Left ventricle myocardium inferior (tissue), 1 donor: ENCODE measurements at regions not wholly inside any gene's neighbourhood (a gene's known extent, or its start where the extent isn't known, plus 50 kb on each side); places are given as distances from the start of the nearest gene placed in this dataset.

Experiments
- DNase-seq: peaks from one replicate; pipeline ENCODE4 v3.0.0-alpha.2; 2020
- H3K27ac ChIP-seq: fragments of 200-600 bp; replicated peaks from 2 replicates; pipeline ENCODE4 v1.8.0; 2021
- H3K27me3 ChIP-seq: fragments of 200-600 bp; 2 replicates; pipeline ENCODE4 v1.8.0; 2021; ENCODE audit warnings: low read depth
- H3K36me3 ChIP-seq: fragments of 200-600 bp; 2 replicates; pipeline ENCODE4 v1.8.0; 2021
- H3K4me1 ChIP-seq: fragments of 200-600 bp; 2 replicates; pipeline ENCODE4 v1.8.0; 2021
- H3K4me3 ChIP-seq: fragments of 200-600 bp; 2 replicates; pipeline ENCODE4 v1.8.0; 2021; ENCODE audit warnings: mild to moderate bottlenecking, moderate library complexity
- H3K9me3 ChIP-seq: fragments of 200-600 bp; replicated peaks from 2 replicates; pipeline ENCODE4 v1.8.0; 2021
- CTCF ChIP-seq: fragments of 200-600 bp; IDR thresholded peaks from 2 replicates; pipeline ENCODE4 v1.8.0; 2021; ENCODE audit warnings: antibody characterized with exemption, mild to moderate bottlenecking, borderline replicate concordance
- intact Hi-C: fragments of 100-400 bp; cut with micrococcal nuclease; formaldehyde crosslinking; loops from one replicate; pipeline ENCODE4 v1.11.0; 2022
- donor health status: DM: no; HTN: yes; CAD: no; lungs with severe emphysema.

DNA sequence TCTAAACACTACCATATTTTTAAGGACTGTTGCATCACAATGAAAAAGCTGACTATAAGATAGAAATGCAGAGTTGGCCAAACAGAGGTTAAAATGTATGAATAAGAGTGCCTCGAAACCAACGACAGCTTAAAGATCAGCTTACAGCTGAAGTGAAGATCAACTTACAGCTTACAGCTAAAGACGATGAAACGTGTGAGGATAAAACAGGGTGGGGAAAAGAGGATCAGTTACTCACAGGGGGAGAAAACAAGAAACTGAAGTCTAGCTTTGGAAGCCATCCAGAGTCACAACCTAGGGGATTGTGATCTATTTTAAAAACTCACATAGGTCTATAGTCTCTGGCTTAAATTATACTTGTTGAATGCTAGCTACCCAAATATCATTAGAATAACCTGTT, 220.0 kb downstream of the SNCAIP start:
- Histone ChIP-seq H3K27me3 (peaks cover 59% of the 10 kb centered on the region), H3K4me1 (no peaks in the 10 kb centered on the region), H3K27ac (no peak overlapping the region), H3K4me3 (no peak overlapping the region), H3K36me3 (no peaks in the 10 kb centered on the region), H3K9me3 (no peaks in the 10 kb centered on the region)
- DNase-seq = no peak
- intact Hi-C loops = no loop called here
- TF ChIP-seq CTCF = no peak

DNA sequence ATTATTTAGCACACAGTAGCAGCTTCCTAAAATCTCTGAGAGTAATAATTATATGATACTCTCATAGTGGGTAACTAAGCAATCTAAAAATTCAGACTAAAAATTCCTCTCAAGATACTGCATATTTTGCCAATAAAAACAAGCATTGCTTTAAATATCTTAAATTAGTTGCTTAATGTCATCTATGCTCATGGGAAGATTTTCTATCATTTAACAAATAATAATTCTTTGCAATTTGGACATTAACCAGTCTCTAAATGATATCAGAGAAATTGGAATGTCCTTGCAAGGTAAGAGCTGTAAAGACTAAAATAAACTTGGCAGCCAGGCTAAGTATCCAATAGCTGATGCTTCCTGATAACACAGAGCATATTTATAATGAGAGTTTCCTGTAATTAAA, 221.8 kb downstream of the SNCAIP start:
- TF ChIP-seq CTCF = no peak
- Histone ChIP-seq H3K4me3 (no peak overlapping the region), H3K4me1 (no peaks in the 10 kb centered on the region), H3K27ac (no peak overlapping the region), H3K27me3 (peaks cover 63% of the 10 kb centered on the region), H3K9me3 (no peaks in the 10 kb centered on the region), H3K36me3 (no peaks in the 10 kb centered on the region)
- intact Hi-C loops = no loop called here
- no peak for DNase-seq

DNA sequence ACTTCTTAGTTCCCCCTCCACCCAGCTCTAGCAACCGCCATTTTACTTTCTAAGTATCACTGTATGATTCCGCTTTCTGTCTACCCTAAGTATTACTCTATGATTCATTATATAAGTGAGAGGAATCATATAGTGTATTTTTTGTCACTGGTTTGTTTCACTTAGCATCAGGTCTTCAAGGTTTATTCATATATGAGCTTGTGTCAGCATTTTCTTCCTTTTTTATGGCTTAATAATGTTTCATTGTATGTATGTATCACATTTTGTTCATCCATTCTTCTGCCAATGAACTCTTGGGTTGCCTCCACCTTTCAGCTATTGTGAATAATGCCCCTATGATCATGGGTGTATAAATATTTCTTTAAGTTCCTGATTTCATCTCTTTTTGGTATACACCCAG, 222.8 kb downstream of the SNCAIP start:
- TF ChIP-seq CTCF = no peak

DNA sequence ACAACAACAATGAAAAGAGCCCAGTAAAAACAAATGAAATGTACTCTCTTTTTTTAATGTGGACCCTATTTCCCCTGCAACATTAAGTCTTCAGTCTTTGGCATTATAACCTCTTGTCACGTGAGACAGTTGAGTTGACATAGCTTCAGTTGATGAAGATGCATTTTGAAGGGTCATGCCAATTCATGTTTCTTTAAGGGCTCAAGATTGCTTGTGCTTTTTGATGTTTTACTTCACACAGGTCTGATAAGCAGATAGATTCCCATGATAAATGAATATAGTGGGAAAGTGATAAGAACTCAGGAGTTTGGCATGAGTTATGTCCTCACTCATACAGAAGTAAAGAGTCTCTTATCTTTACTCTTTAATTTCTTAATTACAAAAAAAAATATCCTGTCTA, 229.4 kb downstream of the SNCAIP start:
- Histone ChIP-seq H3K9me3 (no peaks in the 10 kb centered on the region), H3K4me1 (no peaks in the 10 kb centered on the region), H3K4me3 (no peak overlapping the region), H3K27ac (no peak overlapping the region), H3K36me3 (no peaks in the 10 kb centered on the region), H3K27me3 (peaks cover 75% of the 10 kb centered on the region)
- TF ChIP-seq CTCF = no peak
- DNase-seq = no peak
- intact Hi-C loops = no loop called here

More for the DNA sequence above, 222.8 kb downstream of the SNCAIP start:
- Histone ChIP-seq H3K27ac (no peak overlapping the region), H3K4me3 (no peak overlapping the region), H3K27me3 (peaks cover 63% of the 10 kb centered on the region), H3K4me1 (no peaks in the 10 kb centered on the region), H3K9me3 (no peaks in the 10 kb centered on the region), H3K36me3 (no peaks in the 10 kb centered on the region)
- no peak for DNase-seq
- intact Hi-C loops = no loop called here

DNA sequence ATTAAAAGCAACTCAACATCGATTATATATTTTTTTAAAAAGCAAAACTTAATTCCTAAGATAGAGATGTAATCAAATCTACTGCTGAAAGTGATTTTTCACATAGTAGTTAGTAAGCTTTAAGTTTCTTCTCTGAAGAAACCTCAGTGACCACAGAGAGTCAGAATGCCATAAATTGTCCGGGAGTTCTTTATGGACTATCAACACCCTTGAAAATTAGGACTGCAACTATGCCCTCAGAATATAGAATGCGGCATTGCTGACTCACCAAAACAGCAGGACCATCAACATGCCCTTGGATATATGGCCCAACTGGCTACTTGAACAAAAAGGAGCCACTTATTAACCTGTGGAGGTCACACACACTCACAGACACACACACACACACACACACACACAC, 228.9 kb upstream of the SNX2 start:
- no peak for DNase-seq
- intact Hi-C loops = no loop called here

More for the DNA sequence above, 228.9 kb upstream of the SNX2 start:
- Histone ChIP-seq H3K27me3 (peaks cover 46% of the 10 kb centered on the region), H3K4me3 (no peak overlapping the region), H3K9me3 (peaks cover 3% of the 10 kb centered on the region), H3K27ac (no peak overlapping the region), H3K36me3 (no peaks in the 10 kb centered on the region), H3K4me1 (no peaks in the 10 kb centered on the region)
- TF ChIP-seq CTCF = no peak
